ENCODE measurements at regions not wholly inside any gene's neighbourhood (a gene's known extent, or its start where the extent isn't known, plus 50 kb on each side); places are given as distances from the start of the nearest gene placed in this dataset.

DNA sequence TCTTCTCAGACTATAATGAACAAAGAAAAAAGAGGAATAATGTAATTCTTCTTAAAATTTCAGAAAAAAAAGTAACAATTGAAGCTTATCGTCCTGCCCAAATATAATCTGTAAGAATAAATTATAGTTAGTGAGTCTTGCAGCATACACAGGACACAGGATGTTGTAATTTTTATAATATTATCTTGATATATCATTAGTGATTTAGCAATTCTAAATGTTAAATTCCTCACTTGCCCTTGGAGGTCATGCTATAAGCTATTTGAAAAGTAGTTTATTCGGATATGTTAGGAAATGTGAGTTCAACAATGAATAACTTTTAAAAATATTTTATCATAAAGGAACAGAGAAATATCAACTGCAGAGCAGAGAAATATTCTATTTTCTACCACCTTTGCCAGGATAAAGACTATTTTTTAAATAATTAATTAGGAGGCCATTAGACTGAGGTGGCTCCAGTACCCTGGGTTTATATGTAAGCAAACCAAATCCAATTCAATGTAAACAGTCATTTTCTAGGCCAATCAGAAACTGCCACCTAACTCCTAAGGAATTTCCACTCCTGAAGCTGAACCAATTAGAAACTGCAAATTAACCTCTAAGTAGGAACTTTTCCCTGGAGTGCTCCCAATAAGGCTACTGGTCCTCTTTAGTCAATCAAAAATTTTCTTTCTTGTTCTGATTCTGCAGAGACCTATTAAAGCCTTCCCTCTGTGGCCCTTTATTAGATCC, 1109.3 kb downstream of the ROBO2 start:
- Mint-ChIP-seq H3K4me3 (no peak overlapping the region), H3K36me3 (no peaks in the 10 kb centered on the region), H3K9me3 (peaks cover 21% of the 10 kb centered on the region), H3K27me3 (no peaks in the 10 kb centered on the region), H3K4me1 (ENCODE audit: low read depth) (no peaks in the 10 kb centered on the region), H3K27ac (no peak overlapping the region)
- ChIA-PET POLR2A (no interaction called here), CTCF (no interaction called here)
- no peak for DNase-seq
- intact Hi-C loops (cut with micrococcal nuclease) = no loop called here

DNA sequence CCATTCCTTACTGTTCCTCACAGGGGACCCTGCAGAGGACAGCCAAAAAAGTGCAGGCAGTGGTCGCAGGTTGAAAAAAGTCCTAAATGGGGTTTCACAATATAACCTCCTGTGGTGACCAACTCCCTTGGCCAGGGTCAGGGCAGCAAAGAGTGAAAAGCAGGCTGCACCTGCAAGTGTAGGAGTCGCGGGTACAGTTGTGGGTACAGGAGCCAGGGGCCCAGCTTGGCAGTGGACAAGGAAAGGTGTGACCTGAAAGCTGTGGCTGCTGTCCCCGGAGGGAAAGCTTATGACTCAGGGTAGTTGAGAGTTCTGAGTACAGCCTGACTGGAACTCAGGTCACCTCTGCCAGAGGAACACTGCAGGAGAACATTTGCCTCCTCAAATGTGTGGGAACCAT, 1114.1 kb downstream of the ROBO2 start:
- Mint-ChIP-seq H3K27ac (no peak overlapping the region), H3K9me3 (peaks cover 24% of the 10 kb centered on the region), H3K4me1 (ENCODE audit: low read depth) (no peaks in the 10 kb centered on the region), H3K4me3 (no peak overlapping the region), H3K27me3 (no peaks in the 10 kb centered on the region), H3K36me3 (no peaks in the 10 kb centered on the region)
- POLR2A ChIA-PET = no interaction called here
- intact Hi-C loops (cut with micrococcal nuclease) = no loop called here
- CTCF ChIA-PET = no interaction called here
- DNase-seq = no peak

DNA sequence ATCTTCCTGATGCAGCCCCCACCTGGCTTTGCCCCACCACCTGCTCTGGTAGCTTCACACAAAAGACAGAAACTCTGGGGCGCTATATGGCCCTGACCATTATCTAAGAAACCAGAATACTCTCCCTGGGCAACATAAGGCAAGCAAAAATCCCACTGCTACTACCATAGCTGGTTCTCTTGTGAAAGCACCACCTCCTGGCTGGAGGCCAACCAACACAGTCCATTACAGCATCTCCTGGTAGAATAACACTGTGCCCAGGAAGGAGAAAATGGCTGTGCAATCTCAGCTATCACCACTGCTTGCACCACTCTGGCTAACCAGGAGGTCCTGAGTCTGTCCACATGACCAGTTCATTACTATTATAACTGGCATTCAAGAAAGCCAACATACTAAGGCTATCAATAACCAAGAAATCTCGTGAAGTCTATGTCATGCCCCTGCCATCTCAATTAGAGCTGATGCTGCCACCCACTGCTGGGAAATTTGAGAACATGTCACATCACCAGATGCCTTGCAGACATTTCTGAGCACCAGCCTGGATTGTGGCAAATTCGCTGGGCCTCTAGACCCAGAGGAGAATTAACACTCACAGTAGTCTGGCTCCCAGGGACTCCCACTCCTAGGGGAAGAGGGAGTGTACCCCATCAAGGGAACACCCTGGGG, 1114.8 kb downstream of the ROBO2 start:
- POLR2A ChIA-PET = no interaction called here
- H3K36me3 Mint-ChIP-seq = no peaks in the 10 kb centered on the region
- no peak overlapping the region for H3K27ac Mint-ChIP-seq
- H3K9me3 Mint-ChIP-seq = peaks cover 24% of the 10 kb centered on the region
- no peaks in the 10 kb centered on the region for H3K27me3 Mint-ChIP-seq
- no peak for DNase-seq
- CTCF ChIA-PET = no interaction called here
- no peak overlapping the region for H3K4me3 Mint-ChIP-seq
- H3K4me1 Mint-ChIP-seq (ENCODE audit: low read depth) = no peaks in the 10 kb centered on the region
- intact Hi-C loops (cut with micrococcal nuclease) = no loop called here

DNA sequence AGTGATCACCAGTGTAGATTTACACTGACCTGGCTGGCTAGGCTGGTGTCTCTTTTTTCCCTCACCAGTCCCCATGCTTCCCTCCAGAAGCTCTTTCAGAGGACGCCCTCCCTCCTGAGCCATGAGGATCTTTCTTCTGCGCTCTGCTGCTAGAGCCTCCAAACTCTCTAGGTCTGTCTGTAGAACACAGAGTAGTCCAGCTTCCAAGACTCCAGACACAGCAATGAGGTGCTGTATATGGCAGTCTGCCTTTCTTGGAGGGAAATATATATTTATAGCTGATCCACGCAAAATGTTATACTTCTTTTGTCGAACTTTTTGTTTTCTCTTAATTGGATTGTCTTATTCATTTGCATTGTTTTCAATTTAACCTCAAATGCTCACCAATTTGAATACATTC, 1121.8 kb downstream of the ROBO2 start:
- Mint-ChIP-seq H3K9me3 (peaks cover 7% of the 10 kb centered on the region), H3K36me3 (no peaks in the 10 kb centered on the region), H3K27ac (no peak overlapping the region), H3K27me3 (no peaks in the 10 kb centered on the region), H3K4me3 (no peak overlapping the region), H3K4me1 (ENCODE audit: low read depth) (no peaks in the 10 kb centered on the region)
- no peak for DNase-seq
- intact Hi-C loops (cut with micrococcal nuclease) = no loop called here
- ChIA-PET CTCF (no interaction called here), POLR2A (no interaction called here)

DNA sequence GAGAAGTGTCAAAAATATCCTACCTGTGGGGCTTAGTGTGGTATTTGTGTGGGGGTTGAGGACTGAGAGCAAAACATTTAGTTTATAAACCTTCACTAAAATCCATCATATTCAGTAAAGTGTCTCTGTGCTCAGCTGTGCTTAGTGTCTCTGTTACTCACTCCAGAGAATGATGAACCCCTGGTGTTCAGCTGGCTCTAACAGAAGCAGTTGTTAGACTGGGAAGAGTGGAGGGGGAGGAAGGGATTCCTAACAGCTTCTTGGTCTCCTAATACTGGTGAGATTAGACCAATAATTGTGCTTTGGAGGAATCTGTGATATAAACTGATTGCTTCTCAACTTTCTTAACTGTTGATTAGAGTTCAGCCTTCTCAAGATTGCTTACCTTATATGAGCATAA, 1123.5 kb downstream of the ROBO2 start:
- Mint-ChIP-seq H3K9me3 (no peaks in the 10 kb centered on the region), H3K36me3 (no peaks in the 10 kb centered on the region), H3K4me1 (ENCODE audit: low read depth) (no peaks in the 10 kb centered on the region), H3K4me3 (no peak overlapping the region), H3K27ac (no peak overlapping the region), H3K27me3 (no peaks in the 10 kb centered on the region)
- ChIA-PET CTCF (no interaction called here), POLR2A (no interaction called here)
- DNase-seq = no peak
- intact Hi-C loops (cut with micrococcal nuclease) = no loop called here

DNA sequence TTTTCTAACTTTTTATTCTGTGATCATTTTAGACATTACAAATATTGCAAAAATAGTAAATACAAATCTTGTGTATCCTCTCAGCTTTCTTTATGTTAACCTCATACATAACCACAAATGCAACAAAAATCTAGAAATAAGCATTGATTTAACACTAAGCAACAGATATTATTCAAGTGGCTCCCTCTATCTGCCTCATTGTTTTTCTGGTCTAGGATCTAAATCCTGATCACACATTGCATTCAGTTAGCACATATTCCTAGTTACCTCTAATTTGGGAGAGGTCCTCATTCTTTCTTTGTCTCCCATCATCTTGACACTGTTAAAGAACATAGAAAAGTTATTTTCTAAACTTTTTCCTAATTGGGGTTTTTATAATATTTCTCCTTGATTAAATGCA, 1126.0 kb downstream of the ROBO2 start:
- ChIA-PET POLR2A (no interaction called here), CTCF (no interaction called here)
- intact Hi-C loops (cut with micrococcal nuclease) = no loop called here
- H3K27me3 Mint-ChIP-seq = no peaks in the 10 kb centered on the region
- DNase-seq = no peak
- peaks cover 2% of the 10 kb centered on the region for H3K9me3 Mint-ChIP-seq
- H3K36me3 Mint-ChIP-seq = no peaks in the 10 kb centered on the region
- H3K4me1 Mint-ChIP-seq (ENCODE audit: low read depth) = no peaks in the 10 kb centered on the region
- H3K27ac Mint-ChIP-seq = no peak overlapping the region
- H3K4me3 Mint-ChIP-seq = no peak overlapping the region

DNA sequence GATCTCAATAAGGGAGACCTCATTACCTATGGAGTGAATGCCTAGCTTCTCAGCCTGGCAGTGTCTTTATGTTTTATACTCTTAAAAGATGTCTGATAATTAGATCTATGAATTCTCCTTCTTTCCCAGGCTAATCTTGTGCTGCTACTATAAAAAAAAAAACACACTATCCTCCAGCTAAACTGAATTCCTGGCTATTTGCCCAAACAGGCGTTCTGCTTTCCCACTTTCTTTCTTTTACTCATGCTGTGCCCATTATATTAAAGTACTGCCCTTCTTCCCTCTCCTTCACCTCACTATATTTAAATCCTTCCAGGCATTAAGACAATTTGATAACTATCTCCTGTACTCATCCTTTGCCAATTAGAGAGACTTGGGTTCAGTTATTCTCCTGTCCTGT, 1134.9 kb downstream of the ROBO2 start:
- Mint-ChIP-seq H3K4me1 (ENCODE audit: low read depth) (no peaks in the 10 kb centered on the region), H3K9me3 (peaks cover 16% of the 10 kb centered on the region), H3K27me3 (no peaks in the 10 kb centered on the region), H3K36me3 (no peaks in the 10 kb centered on the region), H3K4me3 (no peak overlapping the region), H3K27ac (no peak overlapping the region)
- intact Hi-C loops (cut with micrococcal nuclease) = no loop called here
- ChIA-PET CTCF (no interaction called here), POLR2A (no interaction called here)
- DNase-seq = no peak

DNA sequence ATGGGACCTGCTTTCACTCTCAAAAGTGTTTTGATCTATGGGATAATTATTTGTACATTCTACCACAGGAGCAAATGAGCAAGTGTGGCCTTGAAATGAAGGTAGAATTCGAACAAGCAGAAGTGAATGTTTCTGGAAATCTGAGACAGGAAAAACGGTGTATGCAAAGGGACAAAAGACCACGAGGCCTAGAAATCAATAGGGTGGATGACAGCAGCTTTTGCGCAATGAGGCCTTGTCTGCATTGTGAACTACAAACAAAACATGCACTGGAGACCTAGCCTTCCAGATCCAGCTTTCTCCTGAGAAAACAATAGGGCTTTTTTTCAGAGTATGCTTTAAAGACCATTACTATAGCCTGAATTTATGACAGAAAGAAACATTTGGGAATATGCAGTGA, 1137.0 kb downstream of the ROBO2 start:
- ChIA-PET POLR2A (no interaction called here), CTCF (no interaction called here)
- intact Hi-C loops (cut with micrococcal nuclease) = no loop called here
- Mint-ChIP-seq H3K36me3 (no peaks in the 10 kb centered on the region), H3K27me3 (no peaks in the 10 kb centered on the region), H3K4me1 (ENCODE audit: low read depth) (no peaks in the 10 kb centered on the region), H3K27ac (no peak overlapping the region), H3K9me3 (peaks cover 20% of the 10 kb centered on the region), H3K4me3 (no peak overlapping the region)
- DNase-seq = no peak

DNA sequence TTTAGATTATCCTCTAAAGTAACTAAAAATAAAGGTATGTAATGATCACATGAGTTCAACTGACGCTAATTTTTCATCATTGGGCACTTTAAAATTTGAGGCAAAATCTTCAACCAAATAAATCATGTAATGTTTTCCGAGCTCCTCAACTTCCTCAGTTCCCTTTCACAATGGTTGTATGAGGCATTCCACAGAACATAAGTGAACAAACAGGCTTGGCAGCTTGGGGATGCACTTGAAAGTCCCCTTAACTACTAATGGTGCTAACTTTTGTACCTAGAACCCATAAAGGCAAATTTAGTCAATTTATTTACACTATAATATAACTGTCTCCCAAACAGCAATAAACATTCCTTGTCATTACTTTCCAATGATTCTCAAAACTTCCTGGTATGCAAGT, 1137.9 kb downstream of the ROBO2 start:
- Mint-ChIP-seq H3K27me3 (no peaks in the 10 kb centered on the region), H3K27ac (no peak overlapping the region), H3K4me3 (no peak overlapping the region), H3K9me3 (peaks cover 19% of the 10 kb centered on the region), H3K4me1 (ENCODE audit: low read depth) (no peaks in the 10 kb centered on the region), H3K36me3 (no peaks in the 10 kb centered on the region)
- no peak for DNase-seq
- POLR2A ChIA-PET = no interaction called here
- intact Hi-C loops (cut with micrococcal nuclease) = no loop called here
- CTCF ChIA-PET = no interaction called here

DNA sequence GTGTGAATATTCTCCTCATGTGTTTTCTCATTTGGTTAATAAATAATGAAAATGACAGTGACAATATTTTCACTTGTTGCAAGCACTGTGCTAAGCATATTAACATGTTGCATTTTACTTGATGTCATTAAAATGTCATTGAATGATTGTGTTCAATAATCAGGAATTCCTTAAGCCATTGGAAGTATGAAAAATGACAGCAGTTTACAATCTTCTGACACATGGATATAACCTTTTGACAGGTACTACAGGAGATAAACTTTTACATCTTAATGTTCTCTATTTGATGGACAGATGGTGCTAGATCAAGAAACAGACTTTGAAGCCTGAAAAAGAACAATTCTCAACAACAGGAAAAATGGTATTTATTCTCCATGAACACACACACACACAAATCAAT, 1138.3 kb downstream of the ROBO2 start:
- no peaks in the 10 kb centered on the region for H3K4me1 Mint-ChIP-seq (ENCODE audit: low read depth)

DNA sequence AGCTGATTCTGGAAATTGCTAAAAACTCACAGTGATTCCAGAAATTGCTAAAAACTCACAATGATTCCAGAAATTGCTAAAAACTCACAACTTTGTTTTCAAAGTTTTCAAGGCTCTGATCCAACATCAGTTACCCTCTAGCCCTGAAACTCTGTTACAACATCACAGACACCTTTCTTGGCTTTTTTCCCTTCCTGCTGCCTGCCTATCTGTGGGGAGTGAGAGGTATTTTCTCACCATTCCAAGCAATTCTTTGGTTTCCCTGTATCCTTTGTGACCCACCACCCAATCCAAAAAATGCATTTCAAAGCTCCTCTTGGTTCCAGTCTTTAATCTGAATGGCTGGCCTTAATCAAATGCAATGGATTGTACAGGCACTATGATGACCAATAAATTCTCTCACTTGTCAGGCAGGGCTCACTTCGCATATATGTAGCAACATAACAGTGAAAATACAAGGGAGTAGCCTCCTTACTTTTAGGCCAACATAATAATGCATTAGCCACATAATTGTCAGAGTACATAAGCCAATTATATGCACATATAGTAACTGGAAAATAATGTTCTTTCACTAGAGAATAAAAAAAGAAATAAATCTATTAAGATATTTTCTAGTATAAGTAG, 1139.0 kb downstream of the ROBO2 start:
- Mint-ChIP-seq H3K27me3 (no peaks in the 10 kb centered on the region), H3K27ac (no peak overlapping the region), H3K36me3 (no peaks in the 10 kb centered on the region), H3K4me3 (no peak overlapping the region), H3K4me1 (ENCODE audit: low read depth) (no peaks in the 10 kb centered on the region), H3K9me3 (peaks cover 15% of the 10 kb centered on the region)
- intact Hi-C loops (cut with micrococcal nuclease) = no loop called here
- ChIA-PET CTCF (no interaction called here), POLR2A (no interaction called here)
- DNase-seq = no peak

More for the DNA sequence above, 1138.3 kb downstream of the ROBO2 start:
- no peak overlapping the region for H3K4me3 Mint-ChIP-seq
- CTCF ChIA-PET = no interaction called here
- POLR2A ChIA-PET = no interaction called here
- no peak for DNase-seq
- intact Hi-C loops (cut with micrococcal nuclease) = no loop called here
- H3K36me3 Mint-ChIP-seq = no peaks in the 10 kb centered on the region
- peaks cover 17% of the 10 kb centered on the region for H3K9me3 Mint-ChIP-seq
- H3K27me3 Mint-ChIP-seq = no peaks in the 10 kb centered on the region
- H3K27ac Mint-ChIP-seq = no peak overlapping the region

DNA sequence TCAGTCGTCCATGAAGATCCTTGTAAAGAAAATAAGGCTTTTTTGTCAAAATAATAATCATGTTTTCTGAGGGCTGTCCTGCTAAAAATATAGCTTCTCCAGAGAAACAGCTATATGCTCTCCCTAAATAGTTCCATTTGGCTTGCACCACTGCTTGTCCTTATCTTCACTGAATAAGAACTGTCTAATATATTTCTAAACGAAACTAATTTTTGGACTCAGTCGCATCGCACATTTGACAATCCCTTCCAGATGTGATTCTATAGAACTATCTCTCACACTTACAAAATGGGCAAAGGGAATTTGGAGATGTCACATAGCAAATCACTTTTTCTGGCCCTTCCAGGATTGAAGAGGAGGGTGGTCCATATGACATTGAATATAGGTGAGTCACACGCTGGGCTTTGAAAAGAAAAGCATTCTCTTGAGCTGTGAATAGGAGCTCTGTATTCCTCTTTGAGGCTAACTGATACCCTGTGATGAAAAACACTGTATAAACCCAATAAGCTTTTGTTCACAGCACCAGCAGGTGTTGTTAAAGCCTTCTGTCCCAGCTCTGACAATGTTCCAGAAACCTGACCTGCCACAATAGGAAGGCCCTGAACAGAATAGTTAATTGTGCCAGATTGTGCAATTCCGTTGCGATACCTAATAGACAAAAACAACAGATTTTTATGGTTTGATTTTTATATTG, 1144.2 kb downstream of the ROBO2 start:
- no peak for DNase-seq
- Mint-ChIP-seq H3K4me1 (ENCODE audit: low read depth) (no peaks in the 10 kb centered on the region), H3K36me3 (no peaks in the 10 kb centered on the region), H3K27me3 (no peaks in the 10 kb centered on the region), H3K4me3 (no peak overlapping the region), H3K9me3 (peaks cover 19% of the 10 kb centered on the region), H3K27ac (no peak overlapping the region)
- CTCF ChIA-PET = no interaction called here
- POLR2A ChIA-PET = no interaction called here
- intact Hi-C loops (cut with micrococcal nuclease) = no loop called here

DNA sequence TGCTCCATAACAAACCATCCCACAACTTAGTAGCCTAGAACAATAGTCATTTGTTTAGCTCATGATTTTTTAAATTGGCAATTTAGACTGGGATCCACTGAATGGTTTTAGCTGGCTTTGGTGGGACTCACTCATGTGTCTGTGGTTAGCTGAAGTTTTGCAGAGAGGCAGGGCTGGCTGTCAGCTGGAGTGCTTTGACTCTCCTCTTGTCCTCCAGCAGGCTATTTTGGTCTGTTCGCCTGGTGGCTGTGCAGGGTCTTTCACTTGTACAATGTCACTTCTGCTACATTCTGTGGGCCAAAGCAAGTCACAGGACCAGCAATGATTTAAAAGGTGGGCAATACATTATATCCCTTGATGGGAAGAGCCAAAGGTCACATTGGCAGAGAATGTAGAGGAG, 1146.5 kb downstream of the ROBO2 start:
- ChIA-PET POLR2A (no interaction called here), CTCF (no interaction called here)
- Mint-ChIP-seq H3K4me3 (no peak overlapping the region), H3K27ac (no peak overlapping the region), H3K4me1 (ENCODE audit: low read depth) (no peaks in the 10 kb centered on the region), H3K27me3 (no peaks in the 10 kb centered on the region), H3K9me3 (peaks cover 24% of the 10 kb centered on the region), H3K36me3 (no peaks in the 10 kb centered on the region)
- DNase-seq = no peak
- intact Hi-C loops (cut with micrococcal nuclease) = no loop called here

All from activated CD4-positive, alpha-beta memory T cell treated with anti-CD3 and anti-CD28 coated beads for 36 hours (primary cell).